HCT116 (cell line): ENCODE measurements at regions not wholly inside any gene's neighbourhood (a gene's known extent, or its start where the extent isn't known, plus 50 kb on each side); places are given as distances from the start of the nearest gene placed in this dataset.

Experiments used
- ATAC-seq: fragments of 200-7000 bp; cut with Tn5 transposase; 2 replicates; pipeline ENCODE4 v1.9.1; 2020; ENCODE audit warnings: mild to moderate bottlenecking, moderate library complexity
- BruUV-seq: library from RNA; stranded (reverse); fragments of 400-500 nt; replicated peaks from 2 replicates; lab custom pipeline; 2021; lab: Mats Ljungman, UMichigan
- CTCF ChIA-PET: fragments of 300-600 bp; sonication (Branson Sonifier 250); formaldehyde crosslinking; loops from one replicate; lab custom pipeline; 2021; ENCODE audit warnings: antibody characterized with exemption; lab: Charles Lee
- POLR2A ChIA-PET: fragments of 300-600, 350-600 bp; sonication (Branson Sonifier 250); formaldehyde crosslinking; loops from one replicate; lab custom pipeline; 2021; ENCODE audit warnings: antibody characterized with exemption; lab: Charles Lee
- RAD21 ChIA-PET, 2 experiments: fragments of 300-600 bp; sonication (Branson Sonifier 250); formaldehyde crosslinking; loops; one replicate each; lab custom pipeline; 2023; ENCODE audit warnings: low total read pairs in 2 of 2; ENCODE audit not compliant: uncharacterized antibody in 2 of 2, unreplicated experiment in 2 of 2, low non-redundant PET in 1 of 2; lab: Charles Lee
- DNase-seq: peaks from one replicate; pipeline ENCODE4 v3.0.0-alpha.2; 2010; ENCODE audit warnings: low read depth, low spot score
- H2AFZ ChIP-seq: fragments of 200-600 bp; shearing (Covaris generic), sonication (generic); 2 replicates; pipeline ENCODE4 v1.6.1; 2017; ENCODE audit warnings: low read depth, mixed run types, mixed read lengths, antibody characterized with exemption, low read length; ENCODE audit not compliant: poor library complexity, severe bottlenecking
- H3K27ac ChIP-seq: 2 replicates; pipeline ENCODE4 v1.5.1; 2012; ENCODE audit warnings: low read depth, low read length
- H3K27me3 ChIP-seq: fragments of 200-600 bp; sonication (generic); 2 replicates; pipeline ENCODE4 v1.6.1; 2016; ENCODE audit warnings: mixed run types, low read length, mixed read lengths; ENCODE audit not compliant: insufficient read depth
- H3K36me3 ChIP-seq, 2 experiments: fragments of 200-500 bp in 1 of 2; fragments of 200-600 bp in 1 of 2; sonication (Bioruptor generic) in 1 of 2; sonication (generic) in 1 of 2; 2 replicates each; pipeline versions ENCODE4 v1.5.1 to v1.6.1; 2014 to 2016; ENCODE audit warnings: low read length in 2 of 2, inconsistent platforms in 1 of 2, mixed read lengths in 1 of 2, mixed run types in 1 of 2; ENCODE audit not compliant: insufficient read depth in 2 of 2, control insufficient read depth in 1 of 2
- H3K4me1 ChIP-seq, 2 experiments: fragments of 200-600 bp in 1 of 2; sonication (generic) in 1 of 2; 2 replicates each; pipeline versions ENCODE4 v1.5.1 to v1.6.1; 2012 to 2017; ENCODE audit warnings: low read length in 2 of 2, inconsistent platforms in 1 of 2, mild to moderate bottlenecking in 1 of 2, mixed read lengths in 1 of 2, mixed run types in 1 of 2, moderate library complexity in 1 of 2; ENCODE audit not compliant: insufficient read depth in 2 of 2, control insufficient read depth in 1 of 2
- H3K4me2 ChIP-seq: fragments of 200-600 bp; sonication (generic); 2 replicates; pipeline ENCODE4 v1.6.1; 2017; ENCODE audit warnings: mixed run types, low read length, mixed read lengths
- H3K4me3 ChIP-seq, 2 experiments: fragments of 200-600 bp in 1 of 2; sonication (generic) in 1 of 2; replicated peaks in 1 of 2; 2 replicates each; pipeline ENCODE4 v1.5.1; 2011 to 2016; ENCODE audit warnings: low read length in 2 of 2, control low read depth in 1 of 2, low read depth in 1 of 2, mild to moderate bottlenecking in 1 of 2, mixed read lengths in 1 of 2, mixed run types in 1 of 2
- H3K79me2 ChIP-seq: fragments of 200-600 bp; sonication (generic); 2 replicates; pipeline ENCODE4 v1.6.1; 2017; ENCODE audit warnings: mild to moderate bottlenecking, mixed run types, low read length, moderate library complexity, mixed read lengths; ENCODE audit not compliant: insufficient read depth
- H3K9ac ChIP-seq: fragments of 200-600 bp; sonication (generic); 2 replicates; pipeline ENCODE4 v1.6.1; 2016; ENCODE audit warnings: low read length, mixed read lengths
- H3K9me2 ChIP-seq: fragments of 200-600 bp; sonication (generic), shearing (Covaris generic); 2 replicates; pipeline ENCODE4 v1.6.1; 2017; ENCODE audit warnings: mixed run types, mild to moderate bottlenecking, moderate library complexity; ENCODE audit not compliant: insufficient read depth
- H3K9me3 ChIP-seq, 2 experiments: fragments of 200-500 bp in 1 of 2; fragments of 200-600 bp in 1 of 2; sonication (Bioruptor generic) in 1 of 2; sonication (generic) in 1 of 2; 2 replicates each; pipeline ENCODE4 v1.6.1; 2014 to 2017; ENCODE audit warnings: low read length in 2 of 2, mixed read lengths in 2 of 2, inconsistent platforms in 1 of 2, low read depth in 1 of 2, mild to moderate bottlenecking in 1 of 2, mixed run types in 1 of 2, moderate library complexity in 1 of 2; ENCODE audit not compliant: control insufficient read depth in 1 of 2, insufficient read depth in 1 of 2
- H4K20me1 ChIP-seq: fragments of 200-600 bp; sonication (generic), shearing (Covaris generic); 2 replicates; pipeline ENCODE4 v1.6.1; 2017; ENCODE audit warnings: mixed run types, mild to moderate bottlenecking, moderate library complexity; ENCODE audit not compliant: insufficient read depth
- ATF3 ChIP-seq: IDR thresholded peaks from 2 replicates; pipeline ENCODE4 v1.6.1; 2012
- CBX3 ChIP-seq: IDR thresholded peaks from 2 replicates; pipeline ENCODE4 v1.6.1; 2012; ENCODE audit warnings: low read depth
- CEBPB ChIP-seq: IDR thresholded peaks from 2 replicates; pipeline ENCODE4 v1.6.1; 2012; ENCODE audit warnings: low read depth
- EGR1 ChIP-seq: IDR thresholded peaks from 2 replicates; pipeline ENCODE4 v1.6.1; 2012; ENCODE audit warnings: low read depth
- ELF1 ChIP-seq: IDR thresholded peaks from 2 replicates; pipeline ENCODE4 v1.6.1; 2012; ENCODE audit warnings: low read depth, borderline replicate concordance
- EZH2 ChIP-seq: fragments of 200-600 bp; sonication (generic); IDR thresholded peaks from 2 replicates; pipeline ENCODE4 v1.6.1; 2017; ENCODE audit warnings: antibody characterized with exemption, mixed run types
- EZH2phosphoT487 ChIP-seq: fragments of 200-600 bp; IDR thresholded peaks from 2 replicates; pipeline ENCODE4 v1.6.1; 2018; ENCODE audit warnings: antibody characterized with exemption, borderline replicate concordance
- FOSL1 ChIP-seq: IDR thresholded peaks from 2 replicates; pipeline ENCODE4 v1.6.1; 2012; ENCODE audit warnings: low read depth
- JUND ChIP-seq: IDR thresholded peaks from 2 replicates; pipeline ENCODE4 v1.6.1; 2012
- MAX ChIP-seq: IDR thresholded peaks from 2 replicates; pipeline ENCODE4 v1.6.1; 2012
- POLR2A ChIP-seq: IDR thresholded peaks from 2 replicates; pipeline ENCODE4 v1.7.0; 2011; ENCODE audit warnings: borderline replicate concordance; ENCODE audit not compliant: insufficient read depth, insufficient read length; ENCODE audit errors: extremely low read depth
- POLR2AphosphoS5 ChIP-seq: IDR thresholded peaks from 2 replicates; pipeline ENCODE4 v1.6.1; 2011; ENCODE audit warnings: mild to moderate bottlenecking, low read depth, low read length, moderate library complexity
- RAD21 ChIP-seq: IDR thresholded peaks from 2 replicates; pipeline ENCODE4 v1.6.1; 2012; ENCODE audit warnings: low read depth, mild to moderate bottlenecking
- REST ChIP-seq: IDR thresholded peaks from 2 replicates; pipeline ENCODE4 v1.6.1; 2012; ENCODE audit warnings: low read depth
- SIN3A ChIP-seq: IDR thresholded peaks from 2 replicates; pipeline ENCODE4 v1.6.1; 2012; ENCODE audit warnings: low read depth
- SP1 ChIP-seq: IDR thresholded peaks from 2 replicates; pipeline ENCODE4 v1.6.1; 2012; ENCODE audit warnings: low read depth
- SRF ChIP-seq: IDR thresholded peaks from 2 replicates; pipeline ENCODE4 v1.6.1; 2012; ENCODE audit warnings: low read depth
- TCF7L2 ChIP-seq: IDR thresholded peaks from 2 replicates; pipeline ENCODE4 v1.7.0; 2011; ENCODE audit warnings: borderline replicate concordance, inconsistent platforms; ENCODE audit not compliant: insufficient read depth, insufficient read length; ENCODE audit errors: extremely low read depth
- YY1 ChIP-seq: IDR thresholded peaks from 2 replicates; pipeline ENCODE4 v1.6.1; 2011; ENCODE audit warnings: low read length, low read depth, moderate library complexity, mild to moderate bottlenecking; ENCODE audit not compliant: insufficient replicate concordance; ENCODE audit errors: extremely low read depth
- ZBTB33 ChIP-seq: IDR thresholded peaks from 2 replicates; pipeline ENCODE4 v1.6.1; 2011; ENCODE audit warnings: mild to moderate bottlenecking, low read length, moderate library complexity; ENCODE audit not compliant: insufficient replicate concordance; ENCODE audit errors: extremely low read depth
- ZFX ChIP-seq: fragments of 450-650 bp; IDR thresholded peaks from 2 replicates; pipeline ENCODE4 v1.6.1; 2017
- ZNF274 ChIP-seq: fragments of 200-500 bp; sonication (Bioruptor generic); IDR thresholded peaks from 2 replicates; pipeline ENCODE4 v1.6.1; 2014; ENCODE audit warnings: mild to moderate bottlenecking, low read depth, low read length, inconsistent platforms
- intact Hi-C: fragments of 100-400 bp; cut with micrococcal nuclease; formaldehyde crosslinking; loops from 2 replicates; pipeline ENCODE4 v1.10.0; 2022

- H4K20me1 ChIP-seq, result no peaks in the 10 kb centered on the region
- no TSS peak for BruUV-seq
- ATAC-seq (peak; percentile 94), DNase-seq (peak; percentile 59)
- ChIA-PET POLR2A (no interaction called here), CTCF (interaction anchor here (0.7 to 1.9 kb wide), 6 partner anchors 11 to 612 kb away, joined by 3 to 18 read pairs (median 4); no protein-coding TSS in a partner anchor), RAD21 (no interaction called here)
- intact Hi-C loops, result loop anchor here (1.0 kb wide), 1 partner anchor 612 kb away; no protein-coding TSS in a partner anchor
- H3K4me3 ChIP-seq, result no peak overlapping the region
- no peak overlapping the region for H3K9ac ChIP-seq
- no peaks in the 10 kb centered on the region for H3K79me2 ChIP-seq
- H3K9me3 ChIP-seq, result no peaks in the 10 kb centered on the region
- H3K9me2 ChIP-seq, result no peaks in the 10 kb centered on the region
- peak overlapping the region; percentile 79 for H2AFZ ChIP-seq
- no peak overlapping the region for H3K4me2 ChIP-seq
- H3K36me3 ChIP-seq, result no peaks in the 10 kb centered on the region
- no peaks in the 10 kb centered on the region for H3K4me1 ChIP-seq
- no peak overlapping the region for H3K27ac ChIP-seq
- H3K27me3 ChIP-seq, result no peaks in the 10 kb centered on the region
- TF ChIP-seq ZNF274 (no peak), POLR2A (no peak), ATF3 (no peak), MAX (0 out of 2 replicates have a peak, but pooled peaks have one; percentile 24), SIN3A (no peak), FOSL1 (no peak), EZH2 (no peak), YY1 (peak; percentile 62), EGR1 (no peak), CBX3 (peak; percentile 93), SP1 (peak; percentile 14; the same call in 1 of the 2 replicates), TCF7L2 (peak; percentile 62), ZFX (no peak), POLR2AphosphoS5 (no peak), CEBPB (0 out of 2 replicates have a peak, but pooled peaks have one; percentile 28), RAD21 (peak; percentile 78), REST (no peak), ELF1 (no peak), ZBTB33 (no peak), JUND (no peak), SRF (no peak), EZH2phosphoT487 (no peak)
Measured at GRCh38 chr1:65075123-65075976, 72.7 kb upstream of the AK4 start.
